ENCODE measurements at regions not wholly inside any gene's neighbourhood (a gene's known extent, or its start where the extent isn't known, plus 50 kb on each side); places are given as distances from the start of the nearest gene placed in this dataset.

DNA sequence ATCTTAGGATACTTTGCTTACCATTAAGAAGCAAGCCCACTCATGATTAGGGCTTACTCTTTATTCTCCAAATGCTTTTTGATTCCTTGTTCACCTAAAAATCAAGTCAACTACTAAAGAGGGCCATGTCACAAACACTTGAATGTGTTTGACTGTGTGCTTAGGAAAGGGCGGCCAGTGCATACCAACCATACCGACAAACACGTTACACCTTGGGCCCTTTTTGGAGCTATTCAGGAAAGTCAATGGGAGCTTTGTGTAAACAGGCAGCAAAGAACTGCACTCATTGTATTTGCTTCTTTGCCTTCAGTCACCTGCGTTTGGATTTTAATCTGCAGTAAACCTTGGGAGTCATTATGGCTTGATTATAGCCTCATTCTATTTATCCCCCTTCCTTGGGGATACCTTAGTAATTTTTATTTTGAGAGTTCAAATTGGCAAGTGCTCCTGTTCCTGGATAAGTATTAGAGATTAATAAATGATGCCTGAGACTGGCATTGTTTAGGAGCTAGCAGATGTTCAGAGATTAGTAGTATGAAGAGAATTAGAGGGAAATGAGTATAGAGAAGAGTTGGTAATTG lies 102.6 kb upstream of the HDGFL1 start:
- no peak for DNase-seq (ENCODE audit: low read depth)

GRCh38 chr6:22467645-22468044 lies 101.7 kb upstream of the HDGFL1 start:
- DNase-seq (ENCODE audit: low read depth), result no peak

DNA sequence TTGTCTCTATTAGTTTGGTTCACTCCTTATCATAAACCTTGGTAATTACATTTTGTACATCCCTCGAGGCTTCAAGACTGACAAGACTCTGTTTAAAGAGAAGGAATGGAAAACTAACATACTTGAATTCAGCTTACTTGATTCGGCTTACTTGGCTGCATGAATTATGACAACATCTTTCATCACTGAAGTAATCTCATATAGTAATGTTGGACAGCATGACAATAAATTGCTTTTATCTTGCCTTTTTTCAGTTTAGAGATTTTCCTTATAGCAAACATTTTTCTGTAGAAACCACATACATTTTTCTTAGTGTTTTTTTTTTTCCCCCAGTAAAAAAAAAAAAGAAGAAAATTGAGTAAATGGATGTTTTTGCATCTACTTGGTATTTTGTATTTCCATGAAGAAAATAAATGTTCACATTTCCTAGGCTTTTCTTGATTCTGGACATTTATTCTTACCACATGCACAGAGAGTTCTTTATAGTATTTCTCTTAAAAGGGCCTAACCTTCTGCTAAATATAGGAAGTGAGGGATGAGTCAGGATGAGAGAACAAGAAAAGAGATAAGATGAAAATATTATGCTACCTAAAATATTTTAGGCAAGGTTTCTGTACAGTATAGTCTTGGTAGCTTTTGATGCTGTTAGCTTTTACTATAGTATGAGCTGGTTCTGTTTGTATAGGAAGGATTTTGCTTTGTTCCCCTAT lies 101.0 kb upstream of the HDGFL1 start:
- DNase-seq (ENCODE audit: low read depth), result no peak

- peak; percentile 50 for DNase-seq (ENCODE audit: low read depth)
Observed at GRCh38 chr6:22470454-22471131, 98.8 kb upstream of the HDGFL1 start.

GRCh38 chr6:22471132-22471690 lies 98.2 kb upstream of the HDGFL1 start:
- no peak for DNase-seq (ENCODE audit: low read depth)

DNA sequence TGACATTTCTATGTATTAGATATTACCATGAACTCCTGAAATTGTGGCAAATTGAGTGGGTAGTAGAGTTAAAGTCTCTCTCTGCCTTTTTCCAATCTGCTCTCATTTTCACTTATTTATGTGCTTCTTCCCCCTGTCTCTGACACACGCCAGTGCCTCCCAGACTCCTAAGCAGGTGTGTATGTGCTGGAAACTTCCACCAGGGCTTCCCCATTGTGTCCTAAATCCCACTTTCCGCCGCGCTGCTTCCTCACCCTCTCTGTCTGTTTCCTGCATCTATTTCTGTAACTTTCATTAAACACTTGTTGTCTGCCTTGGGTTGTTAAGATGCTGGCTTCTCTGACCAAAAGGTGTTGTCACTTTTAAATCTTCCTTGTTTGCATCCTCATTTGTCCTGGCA lies 97.6 kb upstream of the HDGFL1 start:
- DNase-seq (ENCODE audit: low read depth), result no peak

DNA sequence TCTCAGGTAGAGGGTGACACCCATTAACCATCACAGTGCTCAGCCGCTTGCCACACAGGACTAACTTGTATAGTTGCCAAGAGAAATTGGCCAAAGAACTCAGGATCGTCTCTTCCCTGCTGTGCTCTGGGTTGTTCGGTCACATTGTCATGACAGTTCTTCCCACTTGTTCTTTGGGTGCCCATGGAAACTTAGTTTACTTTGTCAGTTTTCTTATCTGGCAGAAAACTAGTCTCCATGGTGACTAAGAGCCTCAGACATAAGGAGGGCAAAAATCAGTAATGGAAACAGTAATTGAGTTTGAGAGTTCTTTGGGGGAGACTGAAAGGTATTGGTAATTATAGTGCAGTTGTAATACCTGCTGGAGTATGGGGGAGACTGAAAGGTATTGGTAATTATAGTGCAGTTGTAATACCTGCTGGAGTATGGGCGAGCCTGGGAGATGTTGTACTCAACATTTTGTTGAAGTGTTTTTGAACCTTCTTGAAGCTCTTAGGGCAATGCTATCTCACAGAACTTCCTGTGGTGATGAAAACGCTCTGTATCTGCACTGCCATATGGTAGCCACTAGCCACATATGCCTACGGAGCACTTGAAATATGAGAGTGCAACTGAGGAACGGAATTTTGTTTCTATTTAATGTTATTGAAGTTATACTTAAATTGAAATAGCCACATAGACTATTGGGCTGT lies 95.2 kb upstream of the HDGFL1 start:
- peak; percentile 63 for DNase-seq (ENCODE audit: low read depth)

DNA sequence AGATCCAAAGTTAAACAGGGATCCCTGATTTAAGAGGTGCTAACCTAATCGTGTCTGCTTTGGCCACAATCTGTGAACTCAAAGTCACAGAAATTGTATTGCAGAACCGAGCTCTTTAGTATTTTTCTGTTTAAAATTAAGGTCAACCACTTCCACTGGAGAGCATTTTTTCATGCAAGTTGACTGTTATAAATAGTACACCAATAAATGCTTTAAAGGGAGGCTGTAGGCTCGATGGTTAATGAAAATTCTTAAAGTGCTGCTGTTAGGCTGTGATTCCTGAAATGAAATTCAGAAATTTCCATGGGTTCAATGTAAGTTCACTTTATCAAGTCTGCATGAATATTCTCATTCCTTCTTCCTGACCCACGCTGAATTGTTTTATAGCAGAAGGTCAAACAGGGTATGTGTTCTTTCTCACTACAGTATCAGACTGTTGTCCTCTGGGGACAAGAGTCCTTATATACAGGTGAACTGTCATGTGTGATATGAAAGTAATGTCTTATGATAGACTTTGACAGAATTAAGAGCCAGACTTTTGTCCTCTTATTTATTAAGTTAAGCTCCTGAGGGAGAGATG lies 92.5 kb upstream of the HDGFL1 start:
- DNase-seq (ENCODE audit: low read depth), result no peak

DNA sequence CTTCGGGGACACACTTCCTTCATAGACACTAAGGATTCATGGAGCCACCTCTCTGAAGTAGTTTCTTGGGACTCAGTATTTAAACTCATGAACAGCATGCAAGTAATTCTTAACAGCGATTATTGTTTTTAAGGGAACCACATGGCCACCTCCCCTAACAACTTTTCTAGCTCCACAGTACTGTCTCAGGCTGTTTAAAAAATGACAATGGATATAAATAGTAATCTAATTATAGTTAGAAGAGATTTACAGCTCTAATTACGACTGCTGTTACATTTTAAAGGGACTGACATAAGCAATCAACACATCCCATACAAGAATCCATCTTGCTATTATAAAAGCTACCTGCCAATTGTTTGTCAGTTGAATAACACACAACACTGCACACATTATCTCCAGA lies 72.1 kb upstream of the HDGFL1 start:
- DNase-seq (ENCODE audit: low read depth), result no peak

DNA sequence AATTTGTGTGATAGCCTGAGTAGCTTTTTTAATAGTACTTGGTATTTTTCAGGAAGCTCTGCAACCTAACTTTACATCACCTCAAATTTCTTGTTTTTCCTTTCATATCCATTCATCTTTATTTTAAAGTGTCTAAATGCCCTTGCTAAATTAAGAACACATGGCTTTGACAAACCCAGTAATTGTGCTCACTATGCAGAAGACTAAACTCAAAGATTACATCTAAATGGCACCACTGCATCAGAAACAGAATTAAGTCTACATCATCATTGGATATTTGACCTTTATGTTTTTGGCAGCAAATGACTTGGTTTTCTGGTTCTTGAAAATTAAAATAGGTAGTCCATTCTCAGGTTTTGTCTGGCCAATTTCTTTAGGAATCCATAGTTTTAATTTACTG lies 69.6 kb upstream of the HDGFL1 start:
- DNase-seq (ENCODE audit: low read depth), result no peak

DNA sequence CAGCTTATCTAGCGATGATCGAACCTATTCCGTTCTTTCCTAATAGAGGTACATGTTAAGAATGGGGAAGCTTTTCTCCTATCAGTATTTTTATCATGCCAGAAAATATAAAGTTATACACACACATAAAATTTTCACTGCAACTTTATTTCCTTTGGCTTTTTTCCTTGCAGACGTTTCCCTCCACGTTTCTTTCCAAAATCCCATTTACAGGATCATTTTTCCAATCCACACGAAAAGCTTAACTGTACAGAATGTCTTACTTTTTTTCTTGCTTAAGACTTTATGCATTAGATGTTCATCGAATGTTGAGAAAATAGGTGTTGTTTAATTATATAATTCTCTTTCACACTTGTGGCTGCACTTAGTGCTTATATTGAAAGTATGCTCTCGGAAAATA lies 62.9 kb upstream of the HDGFL1 start:
- no peak for DNase-seq (ENCODE audit: low read depth)

DNA sequence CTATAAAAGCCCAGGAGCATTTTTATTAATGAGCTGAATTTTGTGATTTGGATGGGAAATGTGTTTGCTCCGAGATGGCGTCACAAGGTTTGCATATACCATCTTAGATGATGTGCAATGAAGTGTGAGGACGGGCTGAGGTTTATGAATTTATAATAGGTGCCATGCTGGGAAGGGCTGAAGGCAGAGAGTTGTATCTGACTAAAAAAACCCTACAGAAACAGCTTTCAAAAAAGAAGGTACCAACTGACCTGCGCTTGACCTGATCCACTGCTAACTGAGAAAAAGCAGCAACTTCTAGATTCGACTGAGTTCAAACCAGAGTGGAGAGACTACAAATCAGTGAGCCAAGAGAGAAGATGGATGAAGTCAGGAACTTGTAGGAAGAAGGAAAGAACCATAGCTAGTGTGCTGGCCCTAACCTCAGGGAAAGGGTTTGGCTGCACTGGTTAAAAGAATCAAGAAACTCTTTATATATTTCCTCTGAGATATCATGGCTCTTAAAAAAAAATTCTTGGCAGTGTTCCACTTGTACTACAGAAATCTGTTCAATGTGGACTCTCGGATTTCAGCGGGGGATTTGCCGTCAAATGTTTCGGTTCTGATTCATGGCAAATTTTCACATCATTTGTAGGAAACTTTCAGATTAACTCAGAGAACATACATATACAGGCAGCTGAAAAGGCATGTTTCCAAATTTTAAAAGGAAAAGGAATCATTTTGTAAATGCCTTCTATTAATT lies 56.5 kb upstream of the HDGFL1 start:
- no peak for DNase-seq (ENCODE audit: low read depth)

DNA sequence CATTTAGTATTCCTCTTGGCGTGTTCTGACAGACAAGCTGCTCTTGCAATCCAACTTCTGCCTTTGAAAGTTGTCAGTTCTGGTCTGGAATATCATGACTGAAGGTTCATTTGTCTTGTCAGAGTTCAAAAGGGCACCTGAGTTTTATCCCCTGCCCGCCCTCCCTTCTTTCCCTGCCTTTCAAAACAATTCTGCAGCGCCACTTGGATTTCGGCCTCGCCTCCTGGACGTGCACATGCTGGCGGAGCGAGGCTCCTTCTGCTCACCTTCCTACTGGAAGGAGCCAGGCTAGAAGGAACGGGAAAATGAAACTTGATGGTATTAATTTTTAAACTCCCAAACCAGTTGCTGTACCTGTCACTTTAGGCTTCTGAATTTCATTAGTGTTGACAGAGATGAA lies 55.7 kb upstream of the HDGFL1 start:
- no peak for DNase-seq (ENCODE audit: low read depth)

DNA sequence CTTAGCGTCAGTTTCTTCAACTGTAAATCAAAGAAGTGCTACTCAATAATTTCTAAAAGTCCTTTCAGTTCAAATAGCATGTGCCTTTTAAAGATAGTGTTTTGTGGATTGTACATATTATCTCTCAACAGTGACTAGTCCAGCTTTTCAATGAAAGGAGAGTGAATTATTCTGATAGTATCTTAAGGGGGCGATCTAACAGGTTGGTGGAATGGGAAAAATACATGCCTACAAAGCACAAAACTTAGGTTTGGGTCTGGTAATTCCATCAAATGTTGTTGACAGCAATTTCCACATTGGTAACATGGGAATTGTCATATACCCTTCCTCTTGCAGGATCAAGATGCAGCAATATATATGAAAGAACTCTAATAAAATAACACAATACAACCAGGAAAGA lies 50.1 kb upstream of the HDGFL1 start:
- DNase-seq (ENCODE audit: low read depth), result no peak
